IgD-negative memory B cell (primary cell): ENCODE measurements at regions not wholly inside any gene's neighbourhood (a gene's known extent, or its start where the extent isn't known, plus 50 kb on each side); places are given as distances from the start of the nearest gene placed in this dataset.
"Not testable (repeated sequence)": the region's sequence is repeated elsewhere in the genome, so short reads cannot be mapped to it uniquely, and the experiment has no call there.

Experiments
- H3K27ac Mint-ChIP-seq, 3 donors: one replicate each; pipeline ENCODE4 v1.8.0; 2020 to 2022; ENCODE audit warnings: mild to moderate bottlenecking in 3 of 3, mixed read lengths in 3 of 3, moderate library complexity in 1 of 3
- H3K27me3 Mint-ChIP-seq: one replicate; pipeline ENCODE4 v1.8.0; 2021; ENCODE audit warnings: mixed read lengths
- H3K36me3 Mint-ChIP-seq: one replicate; pipeline ENCODE4 v1.8.0; 2020; ENCODE audit warnings: mild to moderate bottlenecking, mixed read lengths
- H3K4me1 Mint-ChIP-seq, 3 donors: one replicate each; pipeline ENCODE4 v1.8.0; 2020 to 2022; ENCODE audit warnings: mixed read lengths in 3 of 3, mild to moderate bottlenecking in 1 of 3
- H3K4me3 Mint-ChIP-seq, 4 donors: one replicate each; pipeline ENCODE4 v1.8.0; 2020 to 2022; ENCODE audit warnings: mild to moderate bottlenecking in 4 of 4, mixed read lengths in 4 of 4, moderate library complexity in 3 of 4
- H3K9me3 Mint-ChIP-seq, 3 donors: one replicate each; pipeline ENCODE4 v1.8.0; 2020 to 2021; ENCODE audit warnings: mixed read lengths in 3 of 3, mild to moderate bottlenecking in 1 of 3

DNA sequence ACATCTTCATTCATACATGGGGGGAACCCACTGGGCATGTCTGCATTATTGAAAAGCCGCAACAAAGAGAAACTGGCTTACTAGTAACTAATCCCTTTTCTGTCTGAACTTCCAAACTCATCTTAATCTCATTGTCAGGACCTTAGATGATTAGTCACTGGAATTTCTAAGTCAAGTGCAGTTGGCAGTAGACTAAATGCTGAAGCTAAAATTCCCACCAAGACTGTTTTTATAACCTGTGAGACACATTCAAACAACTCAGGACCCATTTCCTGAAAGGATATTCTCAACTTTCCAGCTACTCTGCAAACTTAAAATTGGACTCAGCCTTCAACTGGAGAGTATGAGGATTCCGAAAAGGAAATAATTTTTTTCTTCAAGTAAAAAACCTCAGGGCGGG, 94.8 kb upstream of the SCAF8 start:
- Mint-ChIP-seq H3K4me1 (no peaks in the 10 kb centered on the region), H3K27me3 (peaks cover 11% of the 10 kb centered on the region), H3K36me3 (no peaks in the 10 kb centered on the region), H3K4me3 (no peak overlapping the region), H3K9me3 (peaks cover 6 to 9% (median 8%) of the 10 kb centered on the region in 3 donors), H3K27ac (no peak overlapping the region)

DNA sequence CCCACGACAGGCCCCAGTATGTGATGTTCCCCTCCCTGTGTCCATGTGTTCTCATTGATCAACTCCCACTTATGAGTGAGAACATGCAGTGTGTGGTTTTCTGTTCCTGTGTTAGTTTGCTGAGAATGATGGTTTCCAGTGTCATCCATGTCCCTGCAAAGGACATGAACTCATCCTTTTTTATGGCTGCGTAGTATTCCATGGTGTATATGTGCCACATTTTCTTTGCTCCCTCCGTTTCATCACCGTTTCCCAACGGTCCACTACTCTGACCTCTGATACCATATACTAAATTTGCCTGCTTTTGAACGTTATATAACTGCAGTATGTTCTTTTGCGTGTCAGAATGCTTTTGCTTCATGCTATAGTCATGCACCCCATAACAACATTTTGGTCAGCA, 94.0 kb upstream of the SCAF8 start:
- not testable (repeated sequence) for H3K27ac Mint-ChIP-seq, H3K4me1 Mint-ChIP-seq, H3K36me3 Mint-ChIP-seq, H3K4me3 Mint-ChIP-seq, H3K9me3 Mint-ChIP-seq
- H3K27me3 Mint-ChIP-seq: peaks cover 15% of the 10 kb centered on the region

DNA sequence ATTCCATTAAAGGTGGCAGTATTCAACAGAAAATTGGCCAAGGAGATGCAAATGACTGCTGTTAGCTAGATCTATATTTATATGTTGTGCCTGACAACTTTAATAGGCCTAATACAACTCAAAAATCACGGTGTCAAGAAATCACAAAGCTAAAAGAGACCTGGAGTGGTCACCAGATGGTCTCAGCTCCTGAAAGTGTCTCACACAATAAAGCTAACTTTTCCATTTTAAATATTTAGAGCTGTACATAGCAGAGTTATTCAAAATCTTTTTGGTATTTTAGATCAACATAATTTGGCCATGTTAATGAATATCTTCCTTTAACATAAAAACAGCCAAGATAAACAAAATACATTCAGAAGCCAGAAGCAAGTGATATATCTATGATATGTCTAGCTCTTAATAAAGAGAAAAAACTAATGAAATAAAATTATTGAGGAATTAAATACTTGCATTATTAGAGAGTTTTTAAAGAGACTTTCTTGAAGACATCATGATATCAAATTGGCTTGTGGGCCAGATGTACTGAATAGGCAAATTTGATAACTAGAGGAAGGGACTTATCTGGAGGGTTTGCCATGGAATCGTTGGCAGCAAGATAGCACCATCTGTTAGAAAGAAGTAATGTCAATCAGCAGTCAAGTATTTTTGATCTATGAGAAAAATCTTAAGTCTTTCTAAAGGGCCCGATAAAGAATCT, 84.9 kb upstream of the SCAF8 start:
- Mint-ChIP-seq H3K27ac (no peak overlapping the region), H3K27me3 (peaks cover 13% of the 10 kb centered on the region), H3K9me3 (no peaks in the 10 kb centered on the region), H3K36me3 (no peaks in the 10 kb centered on the region), H3K4me3 (no peak overlapping the region), H3K4me1 (peaks cover 0 to 3% (median 0%) of the 10 kb centered on the region in 3 donors)

DNA sequence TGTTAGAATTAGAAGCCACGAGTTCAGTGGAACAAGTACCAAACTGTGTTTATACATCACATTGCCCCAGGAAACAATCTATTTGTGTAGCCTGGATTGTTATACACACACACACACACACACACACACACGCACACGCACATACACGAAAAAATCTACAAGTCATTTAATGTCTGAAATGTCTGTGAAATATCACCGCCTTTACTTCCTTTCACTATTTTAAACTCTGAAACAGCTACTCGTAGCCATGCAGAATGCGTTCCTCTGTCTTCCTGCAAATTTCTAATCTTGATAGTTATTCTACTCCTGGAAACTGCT, 84.4 kb upstream of the SCAF8 start:
- no peak overlapping the region for H3K27ac Mint-ChIP-seq
- H3K4me1 Mint-ChIP-seq: peaks cover 0 to 3% (median 0%) of the 10 kb centered on the region in 3 donors
- no peaks in the 10 kb centered on the region for H3K36me3 Mint-ChIP-seq
- peaks cover 11% of the 10 kb centered on the region for H3K27me3 Mint-ChIP-seq
- no peak overlapping the region for H3K4me3 Mint-ChIP-seq
- H3K9me3 Mint-ChIP-seq: no peaks in the 10 kb centered on the region

DNA sequence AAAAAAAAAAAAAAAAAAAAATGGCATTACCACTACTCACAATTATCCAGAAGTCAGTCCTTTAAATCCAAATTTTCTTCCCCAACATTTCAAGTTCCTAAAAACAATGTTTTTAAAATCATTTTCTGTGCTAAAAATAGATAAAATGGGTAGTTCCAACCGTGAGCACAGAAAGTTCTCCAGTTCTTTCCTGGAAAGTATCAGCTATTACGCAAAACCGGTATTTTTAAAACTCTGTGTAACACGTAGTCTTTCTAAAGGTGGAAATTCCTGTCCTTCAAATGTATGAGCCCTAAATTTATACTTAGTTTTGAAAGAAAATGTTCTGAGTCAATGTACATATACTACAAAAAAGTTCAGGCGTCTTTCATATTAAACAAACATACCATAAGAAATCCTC, 83.5 kb upstream of the SCAF8 start:
- Mint-ChIP-seq H3K4me3 (no peak overlapping the region), H3K9me3 (no peaks in the 10 kb centered on the region), H3K4me1 (peaks cover 0 to 3% (median 0%) of the 10 kb centered on the region in 3 donors), H3K27me3 (peaks cover 8% of the 10 kb centered on the region), H3K36me3 (no peaks in the 10 kb centered on the region), H3K27ac (no peak overlapping the region)

DNA sequence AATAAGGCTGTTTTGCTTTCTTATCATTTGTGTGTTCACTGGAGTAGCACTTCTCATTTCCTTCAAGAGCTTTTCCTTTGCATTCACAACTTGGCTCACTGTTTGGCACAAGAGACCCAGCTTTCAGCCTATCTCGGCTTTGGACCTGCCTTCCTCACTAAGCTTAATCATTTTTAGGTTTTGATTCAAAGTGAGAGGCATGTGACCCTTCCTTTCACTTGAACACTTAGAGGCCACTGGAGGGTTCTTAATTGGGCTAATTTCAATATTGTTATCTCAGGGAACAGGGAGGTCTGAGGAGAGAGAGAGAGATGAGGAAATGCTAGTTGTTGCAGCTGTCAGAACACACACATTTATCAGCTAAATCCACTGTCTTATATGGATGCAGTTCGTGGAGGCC, 82.9 kb upstream of the SCAF8 start:
- peaks cover 8% of the 10 kb centered on the region for H3K27me3 Mint-ChIP-seq
- peaks cover 0 to 3% (median 0%) of the 10 kb centered on the region in 3 donors for H3K4me1 Mint-ChIP-seq
- H3K27ac Mint-ChIP-seq: no peak overlapping the region
- no peak overlapping the region for H3K4me3 Mint-ChIP-seq
- no peaks in the 10 kb centered on the region for H3K36me3 Mint-ChIP-seq
- no peaks in the 10 kb centered on the region for H3K9me3 Mint-ChIP-seq

DNA sequence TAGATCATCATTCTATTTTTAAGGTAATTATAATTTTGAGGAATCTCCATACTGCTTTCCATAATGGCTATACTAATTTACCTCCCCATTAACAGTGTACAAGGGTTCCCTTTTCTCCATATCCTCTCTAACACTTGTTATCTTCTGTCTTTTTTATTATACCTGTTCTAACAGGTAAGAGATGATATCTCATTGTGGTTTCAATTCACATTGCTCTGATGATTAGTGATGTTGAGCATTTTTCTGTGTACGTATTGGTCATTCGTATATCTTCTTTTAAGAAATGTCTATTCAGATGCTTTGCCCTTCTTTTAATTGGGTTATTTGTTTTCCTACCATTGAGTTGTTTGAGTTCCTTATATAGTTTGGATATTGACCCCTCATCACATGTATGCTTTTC, 81.6 kb upstream of the SCAF8 start:
- Mint-ChIP-seq H3K4me3 (no peak overlapping the region), H3K36me3 (no peaks in the 10 kb centered on the region)

DNA sequence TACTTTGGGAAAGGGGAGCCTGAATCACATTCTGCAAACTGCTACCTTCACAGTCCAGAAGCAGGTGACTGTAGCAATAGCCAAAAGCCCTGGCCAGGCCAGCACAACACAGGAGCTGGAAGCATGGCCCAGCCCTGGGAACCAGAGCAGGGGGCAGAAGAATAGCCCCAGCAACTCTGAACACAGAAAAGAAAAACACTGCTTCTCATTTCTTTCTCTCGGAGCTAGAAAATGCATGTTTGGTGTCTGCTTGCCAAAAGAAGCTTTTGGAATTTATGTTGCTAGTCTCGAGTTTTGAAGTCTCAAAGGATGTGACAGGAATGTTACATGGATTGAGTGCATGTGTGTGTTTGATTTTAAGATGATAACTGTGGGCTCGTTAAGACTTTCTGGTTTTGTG, 79.8 kb upstream of the SCAF8 start:
- Mint-ChIP-seq H3K36me3 (no peaks in the 10 kb centered on the region), H3K27ac (peak overlapping the region in 1 of 3 donors; percentile 8), H3K4me3 (no peak overlapping the region), H3K9me3 (no peaks in the 10 kb centered on the region), H3K4me1 (no peaks in the 10 kb centered on the region), H3K27me3 (peaks cover 2% of the 10 kb centered on the region)

More for the DNA sequence above, 81.6 kb upstream of the SCAF8 start:
- Mint-ChIP-seq H3K27ac (no peak overlapping the region), H3K27me3 (no peaks in the 10 kb centered on the region), H3K4me1 (no peaks in the 10 kb centered on the region), H3K9me3 (no peaks in the 10 kb centered on the region)

DNA sequence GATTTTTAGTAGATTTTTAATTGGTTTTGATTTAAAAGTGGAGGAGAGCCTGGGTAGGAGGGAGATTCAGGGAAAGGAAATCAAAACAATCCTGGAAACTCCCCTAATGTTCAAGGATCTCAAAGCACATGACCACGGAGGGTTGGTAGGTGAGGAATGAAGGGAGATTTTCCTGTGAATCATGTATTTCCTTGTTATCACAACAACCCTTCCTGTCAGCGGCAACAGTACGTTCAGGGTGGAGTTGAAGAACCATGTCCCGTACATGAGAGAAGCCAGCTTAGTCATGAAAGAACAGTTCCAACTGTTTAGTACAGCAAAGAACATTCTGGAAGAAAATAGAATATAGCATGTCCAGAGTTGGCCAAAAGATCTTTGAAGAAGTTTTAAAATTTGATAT, 79.4 kb upstream of the SCAF8 start:
- peak overlapping the region in 1 of 3 donors; percentile 8 for H3K27ac Mint-ChIP-seq
- H3K4me1 Mint-ChIP-seq: no peaks in the 10 kb centered on the region
- no peaks in the 10 kb centered on the region for H3K36me3 Mint-ChIP-seq

DNA sequence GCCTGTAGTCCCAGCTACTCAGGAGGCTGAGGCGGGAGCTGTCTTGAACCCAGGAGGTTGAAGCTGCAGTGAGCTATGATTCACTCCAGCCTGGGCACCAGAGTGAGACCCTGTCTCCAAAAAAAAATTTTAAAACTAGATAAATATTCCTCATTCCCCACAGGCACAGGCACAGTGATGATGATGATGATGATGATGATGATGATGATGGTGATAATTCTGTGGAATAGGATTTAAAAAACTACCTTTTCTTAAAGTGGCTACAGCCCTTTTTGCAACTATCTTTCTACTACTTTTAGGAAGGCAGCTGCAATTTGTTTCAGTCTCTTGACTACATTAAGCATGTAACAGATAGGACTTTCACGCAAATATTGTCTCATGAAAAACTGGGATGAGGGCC, 76.6 kb upstream of the SCAF8 start:
- H3K9me3 Mint-ChIP-seq: no peaks in the 10 kb centered on the region

More for the DNA sequence above, 79.4 kb upstream of the SCAF8 start:
- Mint-ChIP-seq H3K27me3 (peaks cover 3% of the 10 kb centered on the region), H3K4me3 (no peak overlapping the region), H3K9me3 (no peaks in the 10 kb centered on the region)

DNA sequence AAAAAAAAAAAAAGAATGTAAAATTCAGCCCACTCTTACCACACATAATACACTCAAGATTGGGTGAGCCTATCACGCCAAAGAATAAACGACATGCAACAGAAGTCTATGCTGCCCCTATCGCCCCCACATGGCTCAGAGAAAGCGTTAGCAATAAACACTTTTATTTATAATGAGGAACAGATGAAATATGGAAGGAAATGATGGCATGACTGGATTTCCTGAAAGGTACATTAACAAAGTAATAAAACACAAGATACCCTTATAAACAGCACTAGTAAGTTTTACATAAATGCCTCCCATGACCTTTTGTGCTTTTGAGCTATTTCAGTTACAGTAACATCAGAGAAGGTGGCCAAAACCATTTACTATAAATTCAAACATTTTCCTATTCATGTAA, 71.4 kb upstream of the SCAF8 start:
- peaks cover 1 to 5% (median 2%) of the 10 kb centered on the region in 3 donors for H3K4me1 Mint-ChIP-seq
- no peak overlapping the region for H3K27ac Mint-ChIP-seq

More for the DNA sequence above, 76.6 kb upstream of the SCAF8 start:
- no peak overlapping the region for H3K27ac Mint-ChIP-seq
- peaks cover 0 to under 1% (median 0%) of the 10 kb centered on the region in 3 donors for H3K4me1 Mint-ChIP-seq
- peaks cover 4% of the 10 kb centered on the region for H3K27me3 Mint-ChIP-seq
- no peak overlapping the region for H3K4me3 Mint-ChIP-seq
- peaks cover under 1% of the 10 kb centered on the region for H3K36me3 Mint-ChIP-seq

DNA sequence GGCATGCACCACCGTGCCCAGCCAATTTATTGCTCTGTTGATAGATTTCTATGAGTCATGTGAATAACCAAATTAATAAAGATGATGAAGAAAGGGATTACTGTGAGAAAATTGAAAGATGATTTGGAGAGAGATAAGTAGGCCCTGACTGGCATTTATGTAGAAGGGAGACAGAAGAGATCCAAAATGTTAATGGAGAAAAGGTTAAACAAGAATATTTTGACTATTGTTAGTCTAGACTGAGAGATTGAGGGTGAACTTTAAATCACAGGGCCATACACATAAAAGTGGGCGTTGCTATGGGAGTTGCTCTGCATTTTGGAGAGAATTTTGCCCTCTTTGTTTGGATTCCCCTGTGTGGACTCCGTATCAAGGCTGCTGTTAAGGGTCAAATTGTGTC, 68.9 kb upstream of the SCAF8 start:
- H3K27ac Mint-ChIP-seq: no peak overlapping the region
- peaks cover 0 to 2% (median 0%) of the 10 kb centered on the region in 3 donors for H3K9me3 Mint-ChIP-seq
- H3K4me1 Mint-ChIP-seq: peaks cover 1 to 5% (median 2%) of the 10 kb centered on the region in 3 donors
- peaks cover 5% of the 10 kb centered on the region for H3K27me3 Mint-ChIP-seq
- no peak overlapping the region for H3K4me3 Mint-ChIP-seq
- H3K36me3 Mint-ChIP-seq: peaks cover 3% of the 10 kb centered on the region

More for the DNA sequence above, 71.4 kb upstream of the SCAF8 start:
- Mint-ChIP-seq H3K36me3 (peaks cover 3% of the 10 kb centered on the region), H3K4me3 (no peak overlapping the region), H3K9me3 (peaks cover 0 to 2% (median 0%) of the 10 kb centered on the region in 3 donors), H3K27me3 (peaks cover 5% of the 10 kb centered on the region)

DNA sequence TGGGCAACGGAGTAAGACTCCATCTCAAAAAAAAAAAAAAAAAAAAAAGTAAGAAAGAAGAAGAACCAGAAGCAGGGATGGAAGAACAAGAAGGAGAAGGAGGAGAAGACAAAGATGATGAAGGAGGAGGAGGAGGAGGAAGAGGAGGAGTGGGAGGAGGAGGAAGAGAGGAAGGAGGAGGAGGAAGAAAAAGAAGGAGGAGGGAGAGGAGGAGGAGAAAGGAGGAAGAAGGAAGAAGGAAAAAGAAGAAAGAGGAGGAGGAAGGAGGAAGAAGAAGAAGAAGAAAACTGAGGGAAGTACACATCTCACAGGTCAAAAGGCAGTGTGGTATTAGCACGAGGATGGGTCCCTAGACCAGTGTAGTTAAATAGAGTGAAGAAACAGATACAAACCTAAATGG, 65.1 kb upstream of the SCAF8 start:
- Mint-ChIP-seq H3K4me3 (no peak overlapping the region), H3K4me1 (no peaks in the 10 kb centered on the region), H3K27me3 (peaks cover 5% of the 10 kb centered on the region), H3K27ac (no peak overlapping the region), H3K9me3 (no peaks in the 10 kb centered on the region), H3K36me3 (no peaks in the 10 kb centered on the region)

DNA sequence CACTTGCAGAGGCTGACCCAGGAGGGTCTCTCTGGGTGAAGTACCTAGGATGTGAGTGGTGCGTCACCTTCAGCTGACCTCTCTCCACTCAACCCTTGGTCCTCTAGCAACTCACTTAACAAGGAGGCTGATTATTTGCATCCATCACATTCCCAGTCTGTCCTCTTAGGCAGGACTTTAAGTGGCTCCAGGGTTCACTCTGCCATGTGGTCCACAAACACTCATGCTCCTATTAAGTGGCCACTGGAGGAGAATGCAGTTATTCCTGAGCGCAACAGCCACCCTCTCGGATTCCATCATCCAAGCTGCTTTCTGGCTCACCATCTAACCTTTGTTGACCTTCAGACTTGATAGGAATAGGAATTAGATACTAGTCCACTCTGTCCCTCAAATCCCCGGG, 61.1 kb upstream of the SCAF8 start:
- H3K36me3 Mint-ChIP-seq: no peaks in the 10 kb centered on the region
- no peak overlapping the region for H3K27ac Mint-ChIP-seq

DNA sequence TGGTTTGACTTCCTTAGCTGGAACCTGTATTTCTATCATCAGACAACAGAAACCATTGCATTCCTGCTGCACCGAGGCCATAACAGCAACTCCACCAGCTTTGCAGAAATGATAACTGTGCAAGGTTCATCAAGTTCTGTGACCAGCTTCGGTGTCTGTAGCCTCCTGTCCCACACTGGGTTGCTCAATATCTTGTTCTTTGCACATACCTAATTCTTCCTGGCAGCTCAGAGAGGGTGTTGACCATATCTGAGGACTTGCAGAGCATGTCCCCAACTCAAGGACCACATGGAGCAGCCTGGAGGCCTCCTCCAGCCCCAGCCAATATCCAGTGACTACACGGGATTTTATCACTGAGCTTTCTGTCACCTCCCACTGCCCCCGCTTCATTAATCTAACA, 59.3 kb upstream of the SCAF8 start:
- Mint-ChIP-seq H3K4me1 (no peaks in the 10 kb centered on the region), H3K4me3 (no peak overlapping the region)

More for the DNA sequence above, 61.1 kb upstream of the SCAF8 start:
- H3K27me3 Mint-ChIP-seq: peaks cover 5% of the 10 kb centered on the region
- H3K4me3 Mint-ChIP-seq: no peak overlapping the region
- H3K9me3 Mint-ChIP-seq: no peaks in the 10 kb centered on the region
- no peaks in the 10 kb centered on the region for H3K4me1 Mint-ChIP-seq

DNA sequence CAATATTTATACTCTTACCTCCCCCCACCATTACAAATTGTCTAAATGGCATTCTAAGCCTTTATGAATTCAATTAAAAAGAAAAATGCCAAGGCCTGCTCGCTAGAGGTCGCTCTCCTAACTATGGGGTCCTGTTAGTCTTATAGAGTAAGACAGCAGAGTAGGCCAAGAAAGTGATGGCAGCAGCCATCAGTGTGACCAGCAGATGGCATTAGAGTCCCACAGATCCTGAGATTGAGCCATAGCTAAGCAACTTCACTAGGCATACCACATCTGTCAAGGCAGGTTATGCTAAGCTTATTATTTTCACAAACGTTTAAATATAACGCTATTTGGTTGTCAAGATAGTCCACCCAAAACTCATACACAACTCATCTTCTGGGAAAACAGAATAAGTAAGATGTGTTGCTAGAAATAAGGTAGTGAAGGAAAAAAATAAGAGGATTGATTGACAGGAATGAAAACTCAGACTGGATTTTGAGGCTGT, 57.6 kb upstream of the SCAF8 start:
- Mint-ChIP-seq H3K9me3 (no peaks in the 10 kb centered on the region), H3K27me3 (peaks cover 2% of the 10 kb centered on the region), H3K36me3 (no peaks in the 10 kb centered on the region), H3K4me1 (no peaks in the 10 kb centered on the region), H3K27ac (no peak overlapping the region), H3K4me3 (no peak overlapping the region)

More for the DNA sequence above, 59.3 kb upstream of the SCAF8 start:
- H3K36me3 Mint-ChIP-seq: no peaks in the 10 kb centered on the region
- peak overlapping the region in 1 of 3 donors; percentile 44 for H3K27ac Mint-ChIP-seq
- no peaks in the 10 kb centered on the region for H3K9me3 Mint-ChIP-seq
- H3K27me3 Mint-ChIP-seq: peaks cover 2% of the 10 kb centered on the region
